ENCODE measurements at regions not wholly inside any gene's neighbourhood (a gene's known extent, or its start where the extent isn't known, plus 50 kb on each side); places are given as distances from the start of the nearest gene placed in this dataset.
A peak's percentile ranks its signal among the peaks of the same experiment; 100 is the strongest.

GRCh38 chr5:159512064-159512463, 181.8 kb upstream of the IL12B start:
- TF ChIP-seq ZFX (IDR thresholded peaks at IDR 0.05; ENCODE audit: borderline replicate concordance) (no peak), CTCF (IDR thresholded peaks at IDR 0.05) (no peak)
- H3K27ac ChIP-seq, result no peak overlapping the region; the same call in 1 of the 2 replicates

- no peak overlapping the region for H3K27ac ChIP-seq
- TF ChIP-seq CTCF (IDR thresholded peaks at IDR 0.05) (no peak), ZFX (IDR thresholded peaks at IDR 0.05; ENCODE audit: borderline replicate concordance) (no peak)
These were observed 184.0 kb upstream of the IL12B start for GRCh38 chr5:159514229-159514810.

DNA sequence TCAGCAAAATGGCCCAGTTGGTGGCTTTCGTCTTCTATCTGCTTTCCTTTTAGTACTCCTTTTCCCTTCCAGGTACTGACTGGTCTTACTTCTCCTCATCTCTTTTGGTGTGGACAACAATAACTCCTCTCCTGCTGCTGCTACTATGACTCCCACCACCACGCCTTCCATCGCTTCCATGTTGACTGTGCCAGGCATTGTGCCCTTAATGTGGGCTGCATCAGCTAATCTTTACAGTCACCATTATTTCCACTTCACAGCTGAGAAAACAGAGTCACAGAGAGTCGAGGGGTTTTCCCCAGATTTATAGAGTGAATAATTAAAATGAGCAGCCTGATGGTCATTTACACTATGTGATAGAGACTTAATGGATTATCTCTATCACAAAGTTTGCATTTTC, 184.9 kb upstream of the IL12B start:
- H3K27ac ChIP-seq, result no peak overlapping the region
- TF ChIP-seq CTCF (IDR thresholded peaks at IDR 0.05), result no peak
- no peak for TF ChIP-seq ZFX (IDR thresholded peaks at IDR 0.05; ENCODE audit: borderline replicate concordance)

- no peak for TF ChIP-seq ZFX (IDR thresholded peaks at IDR 0.05; ENCODE audit: borderline replicate concordance)
- peak; percentile 93 for TF ChIP-seq CTCF (IDR thresholded peaks at IDR 0.05)
- H3K27ac ChIP-seq, result no peak overlapping the region
These were observed 185.7 kb upstream of the IL12B start for GRCh38 chr5:159515909-159516415.

DNA sequence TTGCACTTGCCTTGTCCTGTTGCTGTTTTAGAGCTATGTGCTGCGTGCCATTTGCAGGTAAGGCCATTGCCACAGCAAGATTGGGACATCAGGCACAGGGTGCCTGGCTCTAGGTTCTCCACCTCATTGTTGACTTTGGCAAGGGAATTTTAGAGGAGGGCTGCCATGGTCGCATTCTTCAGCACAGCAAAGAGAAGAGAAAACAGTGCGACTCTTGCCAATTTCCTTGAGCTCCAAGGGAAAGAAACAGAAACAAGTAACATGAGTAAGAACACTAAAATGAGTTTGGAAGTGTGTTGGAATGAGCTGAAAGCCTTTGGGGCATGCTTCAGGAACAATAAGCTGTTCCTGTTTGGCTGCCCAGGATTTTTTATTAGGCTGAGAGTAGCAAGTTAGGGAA, 188.1 kb upstream of the IL12B start:
- TF ChIP-seq CTCF (IDR thresholded peaks at IDR 0.05) (no peak), ZFX (IDR thresholded peaks at IDR 0.05; ENCODE audit: borderline replicate concordance) (no peak)
- H3K27ac ChIP-seq, result no peak overlapping the region

DNA sequence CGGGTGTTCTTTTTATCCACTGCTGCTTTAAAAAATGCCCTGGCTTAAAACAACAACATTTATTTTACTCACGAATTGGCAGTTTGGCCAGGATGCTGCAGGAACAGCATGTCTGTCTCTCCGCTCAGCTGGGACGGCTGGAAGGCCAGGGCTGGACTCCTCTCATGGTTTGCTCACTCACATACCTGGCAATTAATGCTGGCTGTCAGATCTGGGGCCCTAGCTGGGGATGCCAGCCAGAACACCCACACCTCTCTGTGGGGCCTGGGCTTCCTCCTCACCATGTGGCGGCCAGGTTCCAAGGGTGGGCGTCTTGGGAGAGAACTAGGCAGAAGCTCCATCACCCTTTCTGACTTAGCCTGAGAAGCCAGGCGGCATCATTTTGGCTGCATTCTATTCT, 189.1 kb upstream of the IL12B start:
- no peak overlapping the region for H3K27ac ChIP-seq

More for the DNA sequence above, 189.1 kb upstream of the IL12B start:
- no peak for TF ChIP-seq CTCF (IDR thresholded peaks at IDR 0.05)
- TF ChIP-seq ZFX (IDR thresholded peaks at IDR 0.05; ENCODE audit: borderline replicate concordance), result no peak
